Activated CD8-positive, alpha-beta memory T cell treated with anti-CD3 and anti-CD28 coated beads for 1 hour (primary cell): ENCODE measurements at regions not wholly inside any gene's neighbourhood (a gene's known extent, or its start where the extent isn't known, plus 50 kb on each side); places are given as distances from the start of the nearest gene placed in this dataset.
"Not testable (repeated sequence)": the region's sequence is repeated elsewhere in the genome, so short reads cannot be mapped to it uniquely, and the experiment has no call there.

ENCODE experiments used
- DNase-seq, 2 donors: peaks; one replicate each; pipeline ENCODE4 v3.0.0-alpha.2; 2020; ENCODE audit warnings: low read depth in 1 of 2; ENCODE audit errors: extremely low read depth in 1 of 2

DNA sequence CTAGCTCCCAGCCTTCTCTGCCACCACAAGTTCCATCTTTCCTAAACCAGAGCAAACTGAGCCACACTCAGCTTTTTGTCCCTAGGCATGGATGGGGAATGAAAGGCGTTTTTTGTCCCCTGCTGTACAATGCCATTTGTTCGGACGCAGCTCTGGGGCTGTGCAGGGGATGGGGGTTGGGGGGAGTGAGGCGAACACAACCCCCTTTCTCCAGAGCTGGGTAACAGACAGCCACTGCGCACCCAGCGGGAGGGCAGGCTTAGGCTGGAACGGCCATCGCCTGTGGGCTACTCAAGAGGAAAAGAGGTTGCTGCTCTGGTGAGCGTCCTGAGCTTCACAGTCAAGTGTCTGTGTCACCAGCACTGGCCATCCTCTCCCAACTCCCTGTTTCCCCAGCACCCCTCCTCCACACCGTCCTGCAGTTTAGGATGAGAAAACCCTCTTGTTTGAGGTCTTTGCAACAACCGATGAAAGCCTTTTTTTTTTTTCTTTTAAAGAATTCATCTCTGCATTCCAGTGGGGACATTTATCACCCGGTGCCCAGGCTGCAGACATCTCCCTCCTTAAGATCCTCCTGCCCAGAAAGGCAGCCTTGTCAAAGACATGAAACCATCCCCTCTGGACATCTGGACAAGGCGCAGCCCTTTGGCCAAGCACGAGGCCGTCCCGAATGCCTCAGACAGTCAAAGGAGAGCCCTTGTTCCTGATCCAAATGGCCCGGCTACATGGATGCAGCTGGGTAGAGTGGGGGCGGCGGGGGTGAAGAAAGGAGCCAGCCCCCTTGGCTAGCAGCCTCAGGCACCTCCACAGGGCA lies 419.6 kb downstream of the BCOR start:
- no peak for DNase-seq

DNA sequence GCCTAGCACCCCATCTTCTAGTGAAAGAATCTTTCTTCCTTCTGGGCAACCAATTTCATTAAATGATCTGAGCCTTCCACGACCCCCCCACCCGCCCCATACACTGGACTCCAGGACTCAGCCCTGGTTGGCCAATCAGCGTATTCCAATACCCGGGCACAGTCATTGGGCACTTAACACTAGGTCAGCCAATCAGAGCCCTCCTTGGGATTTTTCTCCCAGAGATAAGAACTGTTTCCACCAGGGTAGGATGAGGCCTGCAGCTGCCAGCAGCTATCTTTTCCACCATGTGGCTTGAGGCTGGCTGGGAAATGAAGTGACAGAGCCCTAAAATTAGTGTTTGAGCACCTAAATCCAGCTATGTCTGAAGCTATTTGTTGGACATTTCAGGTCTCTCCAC lies 418.8 kb downstream of the BCOR start:
- no peak for DNase-seq

DNA sequence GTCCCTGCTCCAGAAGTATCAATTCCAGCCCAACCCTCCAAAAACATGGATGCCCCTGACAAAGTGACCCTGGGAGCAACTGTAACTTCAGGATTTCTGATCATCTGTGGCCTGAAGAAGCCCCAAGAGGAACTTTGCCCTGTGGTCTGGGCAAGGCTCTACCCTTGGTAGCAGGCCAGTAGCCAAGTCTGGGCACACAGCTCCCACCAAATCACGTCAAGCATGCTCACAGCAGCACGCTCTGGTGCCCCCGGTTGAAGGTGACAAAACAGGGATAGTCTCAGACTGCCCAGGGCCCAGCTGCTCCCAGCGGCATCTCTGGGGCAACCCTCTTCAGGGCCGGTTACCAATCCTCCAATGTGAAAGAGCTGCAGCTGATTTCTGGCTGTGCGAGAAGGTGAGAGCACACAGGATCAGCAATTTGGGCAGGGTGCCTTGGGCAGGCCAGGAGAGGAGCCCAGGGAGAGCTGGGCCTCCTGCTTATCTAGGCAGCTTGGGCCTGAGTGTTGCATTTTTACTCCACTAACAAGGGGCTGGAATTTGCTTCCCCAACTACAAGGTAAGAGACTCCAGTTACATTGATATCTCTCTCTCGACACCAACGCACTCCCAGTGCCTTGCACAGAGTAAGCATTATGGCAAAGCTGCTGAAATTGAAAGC lies 418.1 kb downstream of the BCOR start:
- no peak for DNase-seq

DNA sequence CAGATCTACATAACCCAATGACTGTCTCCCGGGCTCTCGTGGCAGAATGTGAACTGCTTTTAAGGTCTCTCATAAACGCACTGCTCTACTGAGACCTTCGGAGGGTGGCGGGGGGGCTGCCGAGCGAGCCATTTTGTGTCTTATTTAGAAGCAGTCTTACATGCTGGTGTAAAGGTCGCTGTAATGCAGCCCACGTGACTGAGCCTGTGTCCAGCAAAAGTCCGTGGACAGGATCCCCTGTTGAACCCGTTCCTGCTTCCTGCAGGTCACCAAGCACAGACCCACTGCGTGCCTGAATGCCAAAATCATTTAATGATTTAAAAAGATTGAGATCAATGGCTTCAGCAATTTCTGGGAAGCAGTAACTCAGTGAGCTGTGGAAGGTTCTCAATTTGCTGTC lies 415.9 kb downstream of the BCOR start:
- DNase-seq: no peak

DNA sequence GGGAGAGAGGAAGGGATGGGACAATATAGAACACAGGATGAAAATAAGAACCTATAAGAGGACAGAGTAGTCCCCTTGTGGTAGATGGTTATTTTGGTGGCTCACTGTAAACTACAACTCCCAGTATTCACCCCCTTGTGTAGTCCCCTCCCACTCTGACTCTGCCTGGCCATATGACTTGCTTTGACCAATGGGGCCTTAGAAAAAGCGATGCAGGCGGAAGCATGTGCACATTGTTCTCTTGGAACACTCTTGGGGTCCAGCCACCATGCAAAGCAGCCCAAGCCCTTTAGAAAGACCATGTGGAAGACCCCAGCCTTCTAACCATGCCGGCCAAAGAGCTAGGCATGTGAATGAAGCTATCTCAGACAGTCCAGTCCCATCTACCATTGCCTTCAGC lies 415.0 kb downstream of the BCOR start:
- no peak for DNase-seq

DNA sequence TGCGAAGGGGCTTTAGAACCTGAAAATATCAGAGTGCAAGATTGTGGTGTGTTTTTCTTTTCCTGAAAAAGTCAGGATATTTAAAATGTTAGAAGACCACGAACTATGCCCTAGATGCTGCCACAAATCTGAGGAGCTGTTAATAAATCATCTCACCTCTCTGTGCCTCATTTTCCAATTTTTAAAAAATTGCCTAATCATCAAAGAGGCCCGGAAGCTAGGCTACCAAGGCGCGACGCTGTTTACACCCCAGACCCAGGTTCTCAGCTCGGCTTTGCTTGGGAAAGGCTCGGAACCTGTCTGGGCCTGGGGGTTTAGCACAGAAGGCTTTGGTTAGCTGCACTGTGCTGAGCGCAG lies 409.6 kb downstream of the BCOR start:
- no peak for DNase-seq

DNA sequence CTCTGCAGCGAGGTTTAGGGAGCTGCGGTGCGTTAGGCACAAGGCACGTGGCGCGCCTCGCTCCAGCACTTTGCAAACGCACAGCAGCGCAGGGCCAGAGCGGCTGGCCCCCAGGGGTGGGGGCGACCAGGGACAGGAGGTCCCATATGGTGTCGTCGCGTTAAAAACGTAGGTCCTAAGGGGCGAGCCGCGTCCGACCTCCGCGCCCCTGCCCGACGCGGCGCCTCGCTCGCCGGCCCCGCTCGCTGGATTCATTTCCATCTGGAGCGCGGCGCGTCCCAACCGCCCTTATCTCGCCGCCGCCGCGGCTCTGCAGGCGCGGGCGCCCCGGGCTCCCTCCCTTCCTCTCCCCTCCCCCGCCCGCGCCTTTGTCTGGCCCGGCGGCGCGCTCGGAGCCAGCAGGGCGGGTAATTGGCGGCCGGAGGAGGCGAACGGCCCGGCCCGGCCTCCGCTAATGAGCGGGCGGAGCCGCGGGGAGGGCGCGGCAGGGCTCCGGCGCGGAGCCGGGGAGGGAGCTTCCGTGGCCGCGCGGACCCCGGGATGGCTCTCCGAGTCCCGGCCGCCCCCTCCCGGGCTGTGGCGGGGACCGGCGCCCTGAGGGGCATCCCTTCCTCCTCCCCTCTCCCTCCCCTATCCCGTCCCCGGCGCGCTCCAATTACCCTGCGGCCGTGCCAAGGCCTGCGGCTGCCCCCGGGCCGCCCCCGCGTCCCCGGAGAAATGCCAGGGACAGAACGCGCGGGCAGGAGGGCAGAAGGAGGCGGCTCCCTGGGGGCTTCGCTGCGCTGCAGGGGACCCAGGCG lies 409.0 kb downstream of the BCOR start:
- no peak for DNase-seq

DNA sequence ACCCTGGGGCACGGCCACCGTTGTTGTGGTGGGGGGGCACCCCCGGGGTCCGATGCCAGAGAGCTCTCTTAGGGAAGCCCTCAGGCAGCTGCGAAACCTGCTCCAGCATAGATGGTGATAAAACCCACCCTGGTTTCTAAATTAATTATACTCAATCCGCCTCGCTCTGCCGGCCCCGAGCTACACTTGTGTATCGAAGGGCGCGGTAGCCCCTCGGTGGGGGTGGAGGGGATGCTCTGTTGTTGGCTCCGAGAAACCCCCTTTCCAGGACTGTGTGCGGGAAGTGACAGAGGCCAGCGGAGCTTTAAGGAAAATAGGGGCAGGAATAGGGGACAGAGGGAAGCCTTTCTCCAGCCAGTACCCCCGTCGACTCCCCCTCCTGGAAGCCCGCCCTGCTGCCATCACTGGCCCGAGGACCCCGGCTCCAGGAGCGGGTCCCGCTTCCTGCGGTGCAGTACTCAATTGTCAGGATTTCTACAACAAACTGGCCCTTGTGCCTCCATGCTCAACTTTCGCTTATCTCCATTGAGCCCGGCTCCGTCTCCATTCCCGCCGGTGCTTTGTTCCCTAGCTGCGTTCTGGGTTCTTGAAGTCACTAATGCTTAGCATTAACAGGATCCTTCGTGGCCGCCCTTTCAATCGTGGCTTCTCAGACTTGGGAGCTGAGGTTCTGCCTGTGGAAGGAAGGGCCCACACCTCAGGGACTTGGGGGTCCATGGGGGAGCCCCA lies 408.2 kb downstream of the BCOR start:
- DNase-seq: no peak

DNA sequence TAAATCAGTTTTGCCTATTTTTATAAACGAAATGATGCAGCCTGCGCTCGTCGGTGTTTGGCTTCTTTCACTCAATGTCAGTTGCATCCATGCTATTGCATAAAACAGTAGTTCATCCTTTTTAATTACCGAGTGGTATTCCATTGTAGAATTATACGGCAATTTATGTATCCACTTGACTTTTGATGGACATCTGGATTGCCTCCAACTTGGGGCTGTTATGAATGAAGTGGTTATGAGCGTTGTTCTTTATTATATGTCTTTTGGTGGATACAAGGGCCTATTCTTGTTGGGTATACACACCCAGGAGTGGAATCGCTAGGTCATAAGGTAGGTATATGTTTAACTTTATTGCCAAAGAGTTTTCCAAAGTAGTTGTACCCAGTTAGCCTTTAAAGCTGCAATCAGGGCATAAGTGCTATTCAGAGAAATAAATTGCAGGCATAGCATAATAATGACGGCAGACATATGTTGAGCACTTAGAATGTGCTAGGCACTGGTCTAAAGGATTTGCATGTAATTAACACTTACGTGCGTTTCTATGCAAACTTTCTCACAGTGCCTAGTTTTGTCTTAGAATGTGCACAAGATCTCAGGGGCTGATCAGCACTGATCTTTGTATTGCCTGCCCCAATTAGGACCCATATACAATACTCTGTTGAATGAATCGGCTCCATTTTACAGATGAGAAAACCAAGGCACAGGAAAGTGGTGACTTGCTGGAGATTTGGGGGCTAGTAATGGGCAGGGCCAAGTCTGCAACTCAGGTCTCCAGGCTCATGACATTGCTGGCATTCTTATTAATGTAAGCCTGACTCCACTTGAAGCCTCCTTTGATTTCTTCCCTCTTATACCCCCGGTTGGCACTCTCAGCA lies 407.0 kb downstream of the BCOR start:
- no peak for DNase-seq

DNA sequence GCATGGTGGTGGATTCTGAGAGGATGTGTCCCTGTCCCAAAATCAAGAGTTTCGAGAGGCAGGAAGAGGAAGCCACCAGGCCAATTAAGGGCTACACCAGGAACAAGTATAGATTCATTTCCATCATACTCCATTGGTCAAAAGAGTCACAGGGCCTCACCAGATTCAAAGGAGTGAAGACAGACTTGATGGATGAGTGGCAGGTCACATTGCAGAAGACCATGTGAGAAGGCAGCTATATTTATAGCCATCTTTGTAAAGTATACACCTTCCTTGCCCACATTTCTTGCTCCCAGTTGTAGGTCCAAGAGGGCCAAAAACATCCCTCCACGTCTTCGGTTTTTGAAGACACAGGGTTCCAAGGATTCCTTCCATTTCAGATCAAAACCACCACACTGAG lies 406.0 kb downstream of the BCOR start:
- DNase-seq: no peak

DNA sequence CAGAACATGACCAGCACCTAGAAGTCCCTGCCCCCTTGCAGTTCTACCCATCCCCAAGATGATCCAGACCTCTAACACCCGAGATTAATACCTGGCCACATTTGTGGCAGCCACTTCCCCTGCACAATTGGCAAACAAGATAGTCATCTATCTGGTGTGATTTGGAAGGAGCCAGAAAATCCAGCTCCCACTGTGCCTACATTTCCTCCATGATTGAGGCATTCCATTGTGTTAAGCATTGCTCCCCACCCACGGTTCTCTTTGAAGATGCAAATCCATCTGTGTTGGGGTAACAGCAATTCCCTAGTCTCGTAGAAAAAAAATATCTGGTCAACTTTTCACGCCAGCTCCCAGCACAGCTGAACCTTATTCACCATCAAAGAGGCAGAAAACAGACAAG lies 405.0 kb downstream of the BCOR start:
- DNase-seq: no peak

DNA sequence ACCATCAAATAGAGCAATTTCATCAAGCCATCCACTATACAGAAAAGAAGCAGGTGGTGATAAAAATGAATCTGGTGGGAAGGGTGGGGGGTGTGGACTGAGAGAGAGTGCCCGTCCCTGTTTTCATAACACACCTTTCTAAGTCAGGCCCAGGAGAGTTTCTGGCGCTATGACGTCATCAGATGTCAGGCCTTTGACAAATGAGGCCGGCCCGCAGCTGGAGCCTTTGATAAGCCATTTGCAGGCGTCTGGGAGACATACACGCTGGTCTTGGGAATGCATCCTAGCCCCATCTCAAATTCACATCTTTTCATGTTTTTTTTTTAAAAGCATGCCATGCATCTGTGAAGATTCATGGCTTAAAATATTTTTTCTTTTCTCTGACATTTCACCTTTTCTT lies 404.5 kb downstream of the BCOR start:
- DNase-seq: no peak

DNA sequence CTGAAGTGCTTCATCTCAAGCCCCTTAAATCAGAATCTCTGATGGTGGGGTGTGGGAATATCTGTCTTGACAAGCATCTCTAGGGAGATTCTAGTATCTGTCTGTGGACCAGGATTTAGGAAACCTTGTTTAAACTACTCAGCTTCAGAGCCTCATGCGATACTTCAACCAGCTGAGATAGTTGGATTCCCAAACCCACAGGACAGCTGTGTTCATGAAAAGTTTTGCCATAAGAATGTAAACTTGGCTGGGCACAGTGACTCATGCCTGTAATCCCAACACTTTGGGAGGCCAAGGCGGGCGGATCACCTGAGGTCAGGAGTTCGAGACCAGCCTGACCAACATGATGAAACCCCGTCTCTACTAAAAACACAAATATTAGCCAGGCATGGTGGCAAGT lies 395.1 kb downstream of the BCOR start:
- not testable (repeated sequence) for DNase-seq

DNA sequence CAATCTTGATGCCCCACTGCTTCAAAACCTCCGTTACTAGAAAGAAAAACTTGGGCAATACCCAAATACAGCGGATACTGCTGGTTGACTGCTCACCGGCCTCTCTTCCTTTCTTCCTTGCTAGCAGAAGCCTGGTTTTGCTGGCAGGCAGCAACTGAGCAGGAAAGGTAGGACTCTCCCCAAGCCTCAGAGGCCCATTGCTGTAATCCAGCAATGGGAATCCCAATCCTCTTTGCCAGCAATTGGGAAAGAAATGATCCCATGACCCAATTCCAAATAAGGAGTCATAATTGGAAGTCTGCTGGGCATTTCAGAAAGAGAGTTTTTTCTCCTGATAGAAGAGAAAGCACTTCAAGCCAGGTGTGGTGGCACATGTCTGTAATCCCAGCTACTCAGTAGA lies 394.5 kb downstream of the BCOR start:
- no peak for DNase-seq

DNA sequence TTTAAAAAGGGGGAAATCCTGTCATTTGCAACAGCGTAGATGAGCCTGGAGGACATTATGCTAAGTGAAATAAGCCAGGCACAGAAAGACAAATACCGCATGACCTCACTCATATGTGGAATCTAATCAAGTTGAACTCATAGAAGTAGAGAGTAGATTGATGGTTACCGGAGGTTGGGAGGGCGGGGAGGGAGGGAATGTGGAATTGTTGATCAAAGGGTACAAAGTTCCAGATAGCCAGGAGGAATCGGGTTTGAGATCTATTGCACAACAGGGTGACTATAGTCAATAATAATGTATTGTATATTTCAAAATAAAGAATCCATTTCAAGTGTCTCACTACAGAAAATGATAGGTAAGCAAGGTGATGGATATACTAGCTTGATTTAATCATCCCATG lies 393.2 kb downstream of the BCOR start:
- DNase-seq: no peak

DNA sequence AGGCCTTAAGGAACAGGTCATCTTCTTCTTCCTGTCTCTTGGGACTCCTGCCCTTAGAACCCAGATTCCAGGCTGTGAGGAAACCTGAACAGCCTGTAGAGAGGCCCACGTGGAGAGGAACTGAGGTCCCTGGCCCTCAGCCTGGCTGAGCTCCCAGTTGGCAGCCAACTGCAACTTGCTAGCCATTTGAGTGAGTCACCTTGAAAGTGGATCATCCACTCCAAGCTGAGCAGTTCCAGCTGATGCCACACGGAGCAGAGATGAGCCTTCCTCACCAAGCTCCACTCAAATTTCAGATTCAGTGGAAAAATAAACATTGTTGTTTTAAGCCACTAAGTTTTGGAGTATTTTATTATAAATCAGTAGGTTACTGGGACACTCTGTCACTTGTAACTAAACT lies 392.5 kb downstream of the BCOR start:
- DNase-seq: no peak

DNA sequence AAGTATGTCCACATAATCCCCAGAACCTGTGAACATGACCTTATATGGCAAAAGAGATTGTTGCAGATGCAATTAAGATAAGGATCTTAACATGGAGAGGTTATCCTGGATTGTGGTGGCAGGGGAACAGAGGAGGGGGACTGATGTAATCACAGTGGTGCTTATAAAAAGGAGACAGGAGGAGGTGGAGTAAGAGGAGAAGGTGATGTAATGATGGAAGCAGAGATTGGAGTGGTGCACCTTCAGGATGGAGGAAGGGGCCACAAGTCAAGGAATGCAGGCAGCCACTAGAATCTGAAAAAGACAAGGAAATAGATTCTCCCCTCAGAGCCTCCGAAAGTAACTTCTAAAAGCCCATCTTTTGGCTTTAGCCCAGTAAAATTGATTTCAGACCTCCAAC lies 388.4 kb downstream of the BCOR start:
- no peak for DNase-seq

DNA sequence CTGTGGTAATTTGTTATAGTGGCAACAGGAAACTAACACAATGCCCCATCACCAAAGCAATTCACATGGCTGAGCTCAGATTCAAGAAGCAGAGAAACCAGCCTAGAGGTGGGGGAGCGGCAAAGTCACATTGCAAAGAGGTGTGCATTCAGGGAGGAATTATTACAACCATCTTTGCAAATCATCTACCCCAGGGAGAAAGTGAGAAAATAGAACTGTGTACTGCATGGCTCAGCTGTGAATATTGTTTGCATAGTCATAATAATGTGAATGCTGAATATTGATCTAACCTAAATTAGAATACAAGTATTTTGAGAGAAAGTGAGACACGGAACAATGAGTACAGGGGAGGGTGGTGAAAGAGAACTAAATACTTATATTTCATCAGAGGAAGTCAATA lies 387.9 kb downstream of the BCOR start:
- DNase-seq: no peak

DNA sequence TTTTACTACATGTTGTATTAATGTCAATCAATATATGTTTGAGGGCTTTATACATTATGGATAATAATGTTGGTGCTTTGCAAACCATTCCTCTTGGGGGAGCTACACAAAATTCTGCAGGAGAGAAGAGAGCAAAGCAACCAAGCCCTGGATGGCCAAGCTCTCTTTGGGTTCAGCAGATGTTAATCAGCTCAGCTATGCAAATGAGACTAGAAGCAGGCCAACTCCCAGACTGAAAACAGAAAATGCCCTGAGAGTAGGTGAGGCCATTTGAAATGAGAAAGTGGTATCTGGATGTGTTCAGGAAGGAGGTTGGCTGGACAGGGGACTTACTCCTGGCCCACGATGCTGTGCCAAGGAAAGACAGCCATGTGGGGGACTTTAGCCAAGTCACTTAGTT lies 387.0 kb downstream of the BCOR start:
- DNase-seq: no peak

DNA sequence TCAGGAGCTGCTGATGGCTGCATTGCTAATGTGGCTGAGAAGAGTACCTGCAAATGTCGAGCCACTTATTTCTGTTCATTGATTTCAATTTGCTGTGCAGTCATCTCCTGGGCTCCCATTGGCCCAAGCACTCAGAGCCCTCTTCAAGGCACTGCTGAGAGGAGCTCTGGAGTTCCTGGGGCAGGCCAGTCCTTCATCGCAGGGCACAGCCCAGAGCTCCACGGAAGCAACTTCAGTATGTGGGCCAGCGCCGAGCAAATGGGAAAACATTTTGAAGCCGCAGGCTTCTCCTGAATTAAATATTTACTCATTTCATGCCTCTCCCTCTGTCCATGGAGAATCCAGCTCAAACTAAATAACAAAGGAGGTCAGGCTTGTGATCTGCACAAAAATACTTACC lies 383.3 kb downstream of the BCOR start:
- no peak for DNase-seq
